Lower leg skin (tissue), 3 donors: ENCODE measurements at regions not wholly inside any gene's neighbourhood (a gene's known extent, or its start where the extent isn't known, plus 50 kb on each side); places are given as distances from the start of the nearest gene placed in this dataset.

ENCODE experiments used
- CTCF ChIP-seq, 3 donors: fragments of 450-650 bp; IDR thresholded peaks; one replicate each; pipeline ENCODE4 v1.5.1; 2016; ENCODE audit warnings: antibody characterized with exemption in 3 of 3, mild to moderate bottlenecking in 3 of 3, moderate library complexity in 2 of 3
- POLR2A ChIP-seq, 2 donors: fragments of 450-650 bp; IDR thresholded peaks; one replicate each; pipeline ENCODE4 v1.6.1; 2016 to 2017; ENCODE audit warnings: antibody characterized with exemption in 2 of 2, mild to moderate bottlenecking in 1 of 2, moderate library complexity in 1 of 2

- TF ChIP-seq CTCF (IDR thresholded peaks at IDR 0.05) = no peak
- no peak for TF ChIP-seq POLR2A (IDR thresholded peaks at IDR 0.05)
Measured at GRCh38 chr3:88690287-88690686, 417.1 kb upstream of the EPHA3 start.
